Parathyroid adenoma (tissue), 2 donors: ENCODE measurements at regions not wholly inside any gene's neighbourhood (a gene's known extent, or its start where the extent isn't known, plus 50 kb on each side); places are given as distances from the start of the nearest gene placed in this dataset.

Source experiments
- H2AFZ ChIP-seq: fragments of 300-600 bp; sonication (generic); one replicate; pipeline ENCODE4 v1.7.0; 2017; ENCODE audit warnings: antibody characterized with exemption, mild to moderate bottlenecking
- H3K27ac ChIP-seq: fragments of 300-600 bp; sonication (generic); one replicate; pipeline ENCODE4 v1.7.0; 2017
- H3K27me3 ChIP-seq: fragments of 300-600 bp; sonication (generic); one replicate; pipeline ENCODE4 v1.7.0; 2017; ENCODE audit warnings: low read length; ENCODE audit not compliant: control insufficient read depth, insufficient read depth
- H3K36me3 ChIP-seq: fragments of 300-600 bp; sonication (generic); one replicate; pipeline ENCODE4 v1.7.0; 2017; ENCODE audit warnings: low read length; ENCODE audit not compliant: control insufficient read depth, insufficient read depth
- H3K4me1 ChIP-seq: fragments of 300-600 bp; sonication (generic); one replicate; pipeline ENCODE4 v1.7.0; 2017; ENCODE audit warnings: control low read depth
- H3K4me2 ChIP-seq: fragments of 300-600 bp; sonication (generic); one replicate; pipeline ENCODE4 v1.7.0; 2017; ENCODE audit warnings: low read length
- H3K4me3 ChIP-seq: fragments of 300-600 bp; sonication (generic); one replicate; pipeline ENCODE4 v1.7.0; 2017; ENCODE audit warnings: low read depth, low read length
- H3K79me2 ChIP-seq: fragments of 300-600 bp; sonication (generic); one replicate; pipeline ENCODE4 v1.7.0; 2017; ENCODE audit warnings: control low read depth
- H3K9ac ChIP-seq: fragments of 300-600 bp; sonication (generic); one replicate; pipeline ENCODE4 v1.7.0; 2017; ENCODE audit warnings: mild to moderate bottlenecking
- H3K9me3 ChIP-seq: fragments of 300-600 bp; sonication (generic); one replicate; pipeline ENCODE4 v1.7.0; 2017; ENCODE audit warnings: low read length; ENCODE audit not compliant: control insufficient read depth
- TF ChIP-seq, protein P1 (sequence below): fragments of 300-600 bp; sonication (generic); IDR thresholded peaks from one replicate; pipeline ENCODE4 v1.7.0; 2017; ENCODE audit warnings: antibody characterized with exemption, mild to moderate bottlenecking
- donor health status: primary hyperparathyroidism.

DNA sequence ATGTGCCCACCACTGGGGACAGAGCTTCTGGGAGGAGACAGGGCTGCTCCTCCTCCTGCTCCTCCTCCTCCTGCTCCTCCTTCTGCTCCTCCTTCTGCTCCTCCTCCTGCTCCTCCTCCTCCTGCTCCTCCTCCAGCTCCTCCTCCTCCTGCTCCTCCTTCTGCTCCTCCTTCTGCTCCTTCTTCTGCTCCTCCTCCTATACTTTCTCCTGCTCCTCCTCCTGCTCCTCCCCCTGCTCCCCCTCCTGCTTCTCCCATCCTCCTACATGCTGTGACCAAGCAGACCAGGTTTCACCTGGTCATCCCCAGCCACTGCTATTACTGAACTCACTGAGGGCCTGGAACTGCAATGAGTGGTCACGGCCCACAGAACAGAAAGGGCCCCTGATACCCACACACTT, 154.0 kb upstream of the PPP2R2D start:
- no peaks in the 10 kb centered on the region for H3K79me2 ChIP-seq
- TF ChIP-seq, protein P1, sequence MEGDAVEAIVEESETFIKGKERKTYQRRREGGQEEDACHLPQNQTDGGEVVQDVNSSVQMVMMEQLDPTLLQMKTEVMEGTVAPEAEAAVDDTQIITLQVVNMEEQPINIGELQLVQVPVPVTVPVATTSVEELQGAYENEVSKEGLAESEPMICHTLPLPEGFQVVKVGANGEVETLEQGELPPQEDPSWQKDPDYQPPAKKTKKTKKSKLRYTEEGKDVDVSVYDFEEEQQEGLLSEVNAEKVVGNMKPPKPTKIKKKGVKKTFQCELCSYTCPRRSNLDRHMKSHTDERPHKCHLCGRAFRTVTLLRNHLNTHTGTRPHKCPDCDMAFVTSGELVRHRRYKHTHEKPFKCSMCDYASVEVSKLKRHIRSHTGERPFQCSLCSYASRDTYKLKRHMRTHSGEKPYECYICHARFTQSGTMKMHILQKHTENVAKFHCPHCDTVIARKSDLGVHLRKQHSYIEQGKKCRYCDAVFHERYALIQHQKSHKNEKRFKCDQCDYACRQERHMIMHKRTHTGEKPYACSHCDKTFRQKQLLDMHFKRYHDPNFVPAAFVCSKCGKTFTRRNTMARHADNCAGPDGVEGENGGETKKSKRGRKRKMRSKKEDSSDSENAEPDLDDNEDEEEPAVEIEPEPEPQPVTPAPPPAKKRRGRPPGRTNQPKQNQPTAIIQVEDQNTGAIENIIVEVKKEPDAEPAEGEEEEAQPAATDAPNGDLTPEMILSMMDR, result no peak
- H3K9ac ChIP-seq, result no peak overlapping the region
- no peak overlapping the region for H3K27ac ChIP-seq
- H3K36me3 ChIP-seq, result no peaks in the 10 kb centered on the region
- H3K9me3 ChIP-seq, result no peaks in the 10 kb centered on the region
- H3K4me2 ChIP-seq, result no peak overlapping the region
- H3K4me1 ChIP-seq, result no peaks in the 10 kb centered on the region
- H3K27me3 ChIP-seq, result no peaks in the 10 kb centered on the region
- H2AFZ ChIP-seq, result no peak overlapping the region
- H3K4me3 ChIP-seq, result no peak overlapping the region

DNA sequence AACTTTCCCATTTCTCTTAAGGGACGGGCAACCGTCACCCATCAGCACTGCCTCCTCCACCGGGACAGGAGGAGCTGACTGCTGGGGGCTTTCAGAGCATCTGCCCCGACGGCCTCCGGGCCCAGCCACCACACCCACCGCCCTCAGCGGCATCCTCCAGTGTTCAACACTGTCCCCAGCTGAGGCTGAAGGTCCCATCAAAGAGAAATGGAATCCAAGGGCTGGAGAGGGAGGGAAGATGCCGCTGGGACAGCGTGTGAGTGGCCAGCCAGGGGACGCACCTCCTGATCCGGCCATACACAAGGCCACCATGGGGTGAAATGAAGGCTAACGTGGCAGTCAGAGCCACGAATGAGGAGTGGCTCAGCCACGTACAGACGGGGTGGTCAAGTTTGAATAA, 153.6 kb upstream of the PPP2R2D start:
- Histone ChIP-seq H3K9ac (no peak overlapping the region), H2AFZ (no peak overlapping the region), H3K27me3 (no peaks in the 10 kb centered on the region), H3K9me3 (no peaks in the 10 kb centered on the region), H3K4me1 (no peaks in the 10 kb centered on the region), H3K27ac (no peak overlapping the region), H3K36me3 (no peaks in the 10 kb centered on the region), H3K4me2 (no peak overlapping the region), H3K79me2 (no peaks in the 10 kb centered on the region), H3K4me3 (no peak overlapping the region)
- TF ChIP-seq, protein P1, result no peak

DNA sequence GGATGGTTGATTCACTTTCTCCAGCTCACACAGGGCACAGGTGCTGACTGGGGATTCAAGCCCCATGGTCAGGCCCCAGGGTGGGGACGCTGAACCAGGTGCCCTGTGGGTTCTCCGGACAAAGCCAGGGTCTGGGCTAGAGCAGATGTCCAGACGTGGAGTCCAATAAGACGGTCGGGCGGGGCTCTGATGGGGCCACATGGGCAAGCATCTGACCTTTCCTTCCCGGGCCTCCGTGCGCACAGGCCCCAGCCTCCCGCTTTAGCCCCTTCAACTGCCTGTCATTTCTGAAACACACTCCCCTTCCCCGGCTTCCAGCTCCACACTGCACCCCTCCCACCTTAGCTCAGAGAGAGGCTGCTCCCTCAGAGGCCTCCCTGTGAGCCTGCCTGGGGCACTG, 153.0 kb upstream of the PPP2R2D start:
- H3K27ac ChIP-seq, result no peak overlapping the region
- no peaks in the 10 kb centered on the region for H3K36me3 ChIP-seq
- TF ChIP-seq, protein P1, result no peak
- no peaks in the 10 kb centered on the region for H3K9me3 ChIP-seq
- H3K4me3 ChIP-seq, result no peak overlapping the region
- H3K79me2 ChIP-seq, result no peaks in the 10 kb centered on the region
- H3K4me1 ChIP-seq, result no peaks in the 10 kb centered on the region
- H2AFZ ChIP-seq, result no peak overlapping the region
- no peaks in the 10 kb centered on the region for H3K27me3 ChIP-seq
- H3K9ac ChIP-seq, result no peak overlapping the region
- H3K4me2 ChIP-seq, result no peak overlapping the region

DNA sequence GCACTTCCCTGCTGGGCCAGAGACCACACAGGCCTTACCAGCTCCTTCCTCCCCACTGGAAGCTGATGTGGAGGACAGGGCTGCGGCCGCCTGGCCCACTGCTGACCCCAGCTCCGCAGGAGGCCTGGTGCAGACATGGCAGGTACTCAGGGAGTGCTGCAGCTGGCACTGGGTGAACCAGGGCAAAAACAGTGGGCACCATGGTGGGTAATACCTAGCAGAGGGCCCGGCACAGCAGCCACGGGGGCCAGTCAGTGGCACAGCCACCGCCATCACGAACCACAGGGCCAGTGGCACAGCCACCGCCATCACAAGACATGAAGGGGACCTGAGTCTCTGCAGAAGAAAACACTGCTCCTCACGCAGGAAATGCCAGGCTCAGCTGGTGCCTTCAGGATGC, 152.6 kb upstream of the PPP2R2D start:
- no peaks in the 10 kb centered on the region for H3K9me3 ChIP-seq
- no peak overlapping the region for H3K4me3 ChIP-seq
- H3K9ac ChIP-seq, result no peak overlapping the region
- H3K79me2 ChIP-seq, result no peaks in the 10 kb centered on the region
- no peaks in the 10 kb centered on the region for H3K36me3 ChIP-seq
- TF ChIP-seq, protein P1, result no peak
- H3K27ac ChIP-seq, result no peak overlapping the region
- H3K27me3 ChIP-seq, result no peaks in the 10 kb centered on the region
- no peak overlapping the region for H2AFZ ChIP-seq
- H3K4me1 ChIP-seq, result no peaks in the 10 kb centered on the region
- H3K4me2 ChIP-seq, result no peak overlapping the region

DNA sequence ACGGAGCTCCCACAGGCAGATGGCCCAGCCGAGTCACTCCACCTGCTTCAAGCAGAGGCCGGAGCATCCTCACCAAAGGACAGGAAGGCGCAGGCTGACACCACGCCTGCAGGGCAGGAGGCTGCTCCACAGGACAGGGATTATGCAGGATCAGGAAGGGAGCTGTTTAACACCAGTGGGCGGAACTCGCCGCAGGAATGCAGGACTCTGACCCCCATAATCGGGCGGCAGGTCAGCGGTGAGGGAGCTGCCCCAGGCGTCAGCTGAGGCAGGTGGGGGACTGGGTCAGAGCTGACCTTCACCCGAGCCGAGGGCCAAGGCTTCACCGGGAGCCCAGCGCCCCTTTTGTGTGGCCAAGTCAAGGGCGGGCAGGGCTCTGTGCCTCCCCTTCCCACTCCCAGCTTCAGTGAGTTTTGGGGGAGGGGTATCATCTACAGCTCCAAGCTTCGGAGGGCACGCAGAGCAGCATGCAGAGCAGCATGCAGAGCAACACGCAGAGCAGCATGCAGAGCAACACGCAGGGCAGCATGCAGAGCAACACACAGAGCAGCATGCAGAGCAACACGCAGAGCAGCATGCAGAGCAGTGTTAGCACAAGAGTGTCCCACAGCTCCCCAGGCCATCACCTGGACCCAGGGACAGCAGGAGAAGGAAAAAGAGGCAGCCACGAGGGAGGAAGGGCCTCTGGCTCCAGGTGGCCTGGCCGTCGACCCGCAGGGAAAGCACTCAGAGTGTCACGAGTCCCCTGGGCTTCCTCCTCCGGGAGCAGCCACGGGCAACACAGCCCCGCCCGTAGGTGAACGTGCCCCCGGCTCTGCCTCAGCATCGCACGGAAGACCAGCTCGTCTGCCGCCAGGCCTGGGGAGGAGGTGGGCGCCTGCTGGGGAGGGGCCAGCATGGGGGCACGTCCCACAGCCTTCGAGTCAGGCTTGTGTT, 151.7 kb upstream of the PPP2R2D start:
- Histone ChIP-seq H3K4me1 (no peaks in the 10 kb centered on the region), H3K4me3 (no peak overlapping the region), H3K27me3 (no peaks in the 10 kb centered on the region), H3K79me2 (no peaks in the 10 kb centered on the region), H3K27ac (no peak overlapping the region), H3K4me2 (no peak overlapping the region), H3K9ac (no peak overlapping the region), H2AFZ (no peak overlapping the region), H3K36me3 (no peaks in the 10 kb centered on the region), H3K9me3 (no peaks in the 10 kb centered on the region)
- TF ChIP-seq, protein P1, result no peak
